BE2C (cell line): ENCODE measurements at regions not wholly inside any gene's neighbourhood (a gene's known extent, or its start where the extent isn't known, plus 50 kb on each side); places are given as distances from the start of the nearest gene placed in this dataset.

Source experiments
- DNase-seq: peaks from one replicate; pipeline ENCODE4 v3.0.0-alpha.2; 2020
- H3K27me3 ChIP-seq: fragments of 250-450 bp; sonication (Bioruptor Pico); 2 replicates; pipeline ENCODE4 v1.5.1; 2020; ENCODE audit warnings: mild to moderate bottlenecking
- H3K36me3 ChIP-seq: fragments of 250-450 bp; sonication (Bioruptor Pico); 2 replicates; pipeline ENCODE4 v1.5.1; 2020; ENCODE audit warnings: mild to moderate bottlenecking
- H3K4me1 ChIP-seq: fragments of 250-450 bp; sonication (Bioruptor Pico); 2 replicates; pipeline ENCODE4 v1.5.1; 2020
- H3K4me3 ChIP-seq: 2 replicates; pipeline ENCODE4 v1.5.1; 2011; ENCODE audit warnings: low read depth, low read length
- H3K9me3 ChIP-seq: fragments of 250-450 bp; sonication (Bioruptor Pico); 2 replicates; pipeline ENCODE4 v1.5.1; 2020
- CTCF ChIP-seq: IDR thresholded peaks from 2 replicates; pipeline ENCODE4 v1.5.1; 2012; ENCODE audit warnings: mild to moderate bottlenecking, low read depth, low read length

GRCh38 chr5:74360535-74361210, 279.9 kb downstream of the ENC1 start:
- DNase-seq, result no peak
- Histone ChIP-seq H3K36me3 (no peaks in the 10 kb centered on the region), H3K27me3 (no peaks in the 10 kb centered on the region), H3K9me3 (no peaks in the 10 kb centered on the region), H3K4me1 (no peaks in the 10 kb centered on the region), H3K4me3 (no peak overlapping the region)
- TF ChIP-seq CTCF, result no peak

DNA sequence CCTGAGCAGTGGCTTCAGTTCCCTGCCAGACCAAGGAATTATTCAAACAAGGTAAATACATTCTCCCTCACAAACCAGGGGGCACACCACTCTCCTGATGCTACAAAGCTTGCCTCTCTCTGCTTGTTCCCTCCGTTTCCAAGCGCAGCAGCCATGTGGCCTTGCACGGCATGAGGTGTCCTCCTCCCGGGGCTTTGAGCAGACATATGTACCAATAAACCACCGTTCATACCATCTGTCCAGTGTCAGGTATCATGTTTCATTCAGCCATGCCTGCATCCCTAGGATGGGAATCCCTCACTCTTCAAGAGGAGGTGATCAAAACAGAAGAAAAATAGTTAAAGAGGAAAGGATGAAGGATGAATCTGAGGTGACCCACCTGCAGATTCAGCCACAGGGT, 282.7 kb downstream of the ENC1 start:
- Histone ChIP-seq H3K4me3 (no peak overlapping the region), H3K9me3 (no peaks in the 10 kb centered on the region), H3K4me1 (no peaks in the 10 kb centered on the region), H3K36me3 (no peaks in the 10 kb centered on the region), H3K27me3 (no peaks in the 10 kb centered on the region)
- DNase-seq, result no peak
- no peak for TF ChIP-seq CTCF

DNA sequence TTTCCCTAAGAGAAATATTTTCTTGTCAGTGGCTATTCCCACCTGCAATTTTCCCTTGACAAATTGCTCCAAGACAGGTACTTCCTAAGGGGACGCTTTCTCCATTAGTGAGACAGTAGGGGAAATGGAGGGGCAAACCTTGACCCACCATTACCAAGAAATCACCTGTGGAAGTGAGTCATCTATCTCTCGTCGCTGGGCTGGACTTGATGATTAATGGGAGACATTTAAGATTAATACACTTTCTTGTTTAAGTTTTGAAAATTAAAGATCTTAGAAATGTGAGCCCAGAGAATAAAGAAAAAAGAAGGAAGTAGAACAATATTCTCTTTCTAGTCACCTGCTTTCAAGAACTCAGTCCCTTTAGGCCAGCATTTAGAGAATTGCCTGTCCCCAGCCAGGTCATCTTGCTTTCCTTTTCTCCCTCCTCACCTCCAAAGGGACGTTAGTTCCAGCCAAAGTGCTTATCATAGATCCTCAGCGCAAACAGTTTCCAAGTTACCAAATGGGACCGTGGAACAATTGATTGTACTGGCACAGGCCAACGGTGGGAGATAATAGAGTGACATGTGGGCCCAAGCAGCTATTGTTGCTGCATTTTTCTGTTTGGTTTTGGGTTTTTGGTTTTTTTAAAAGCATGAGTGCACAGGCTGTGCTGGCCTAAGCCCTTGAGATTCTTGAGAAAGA, 284.4 kb downstream of the ENC1 start:
- no peaks in the 10 kb centered on the region for H3K27me3 ChIP-seq
- no peak for TF ChIP-seq CTCF
- H3K36me3 ChIP-seq, result no peaks in the 10 kb centered on the region
- H3K9me3 ChIP-seq, result no peaks in the 10 kb centered on the region
- H3K4me3 ChIP-seq, result no peak overlapping the region
- H3K4me1 ChIP-seq, result no peaks in the 10 kb centered on the region
- no peak for DNase-seq

- TF ChIP-seq CTCF, result no peak
- no peaks in the 10 kb centered on the region for H3K4me1 ChIP-seq
- no peak overlapping the region for H3K4me3 ChIP-seq
- DNase-seq, result no peak
- H3K27me3 ChIP-seq, result no peaks in the 10 kb centered on the region
- no peaks in the 10 kb centered on the region for H3K36me3 ChIP-seq
- no peaks in the 10 kb centered on the region for H3K9me3 ChIP-seq
Observed at GRCh38 chr5:74355041-74355824, 285.3 kb downstream of the ENC1 start.

DNA sequence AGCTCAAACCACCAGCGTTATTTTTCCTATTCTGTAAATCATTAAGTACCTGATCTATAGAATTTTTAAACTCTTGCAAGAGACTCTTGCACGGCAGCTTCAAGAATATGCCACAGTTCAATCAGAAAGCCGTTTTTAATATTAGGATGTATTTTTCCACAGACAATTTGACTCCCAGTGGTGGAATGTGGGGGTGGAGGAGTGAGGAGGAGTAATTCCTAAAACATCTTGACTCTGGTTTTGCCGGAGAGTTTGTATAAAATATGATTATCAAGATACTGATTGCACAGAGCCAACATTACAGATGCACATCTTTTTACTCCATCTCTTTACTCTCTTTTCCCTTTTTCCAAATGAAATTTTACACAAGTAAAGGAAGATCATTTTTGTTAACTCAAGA, 288.3 kb downstream of the ENC1 start:
- H3K36me3 ChIP-seq, result no peaks in the 10 kb centered on the region
- no peaks in the 10 kb centered on the region for H3K4me1 ChIP-seq
- H3K27me3 ChIP-seq, result no peaks in the 10 kb centered on the region
- no peak for TF ChIP-seq CTCF
- DNase-seq, result no peak
- H3K4me3 ChIP-seq, result no peak overlapping the region
- no peaks in the 10 kb centered on the region for H3K9me3 ChIP-seq
